ENCODE measurements at regions not wholly inside any gene's neighbourhood (a gene's known extent, or its start where the extent isn't known, plus 50 kb on each side); places are given as distances from the start of the nearest gene placed in this dataset.

DNA sequence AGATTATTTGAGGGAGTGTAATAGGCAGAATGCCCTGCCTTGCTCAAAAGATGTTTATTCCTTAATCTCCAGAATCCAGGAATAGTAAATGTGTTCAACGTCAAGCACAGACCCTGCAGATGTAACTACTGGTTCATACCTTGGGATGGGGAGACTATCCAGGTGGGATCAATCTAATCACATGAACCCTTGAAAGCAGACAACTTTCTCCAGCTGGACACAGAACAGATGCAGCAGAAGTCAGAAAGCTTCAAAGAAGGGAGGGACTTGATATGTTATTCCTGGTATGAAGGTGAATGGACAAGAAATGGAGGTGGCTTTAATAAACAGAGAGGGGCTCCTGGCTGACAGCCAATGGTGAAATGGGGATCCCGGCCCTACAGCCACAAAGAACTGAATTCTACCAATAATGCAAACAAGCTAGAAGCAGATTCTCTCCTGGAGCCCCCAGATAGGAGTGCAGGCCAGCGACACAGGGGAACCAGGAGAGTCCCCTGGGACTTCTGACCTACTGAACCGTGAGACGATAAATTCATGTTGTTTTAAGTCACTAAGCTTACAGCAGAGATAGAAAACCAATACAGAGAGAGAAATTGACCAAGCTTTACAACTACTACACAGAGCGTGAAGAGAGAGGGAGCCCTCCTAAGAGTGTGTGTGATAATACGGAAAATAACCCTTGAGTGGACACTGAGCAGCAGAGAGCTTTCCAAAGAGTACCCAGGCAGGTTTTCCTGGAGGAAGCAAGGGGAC, 133.5 kb upstream of the TMEM132C start:
- TF ChIP-seq, protein P1, sequence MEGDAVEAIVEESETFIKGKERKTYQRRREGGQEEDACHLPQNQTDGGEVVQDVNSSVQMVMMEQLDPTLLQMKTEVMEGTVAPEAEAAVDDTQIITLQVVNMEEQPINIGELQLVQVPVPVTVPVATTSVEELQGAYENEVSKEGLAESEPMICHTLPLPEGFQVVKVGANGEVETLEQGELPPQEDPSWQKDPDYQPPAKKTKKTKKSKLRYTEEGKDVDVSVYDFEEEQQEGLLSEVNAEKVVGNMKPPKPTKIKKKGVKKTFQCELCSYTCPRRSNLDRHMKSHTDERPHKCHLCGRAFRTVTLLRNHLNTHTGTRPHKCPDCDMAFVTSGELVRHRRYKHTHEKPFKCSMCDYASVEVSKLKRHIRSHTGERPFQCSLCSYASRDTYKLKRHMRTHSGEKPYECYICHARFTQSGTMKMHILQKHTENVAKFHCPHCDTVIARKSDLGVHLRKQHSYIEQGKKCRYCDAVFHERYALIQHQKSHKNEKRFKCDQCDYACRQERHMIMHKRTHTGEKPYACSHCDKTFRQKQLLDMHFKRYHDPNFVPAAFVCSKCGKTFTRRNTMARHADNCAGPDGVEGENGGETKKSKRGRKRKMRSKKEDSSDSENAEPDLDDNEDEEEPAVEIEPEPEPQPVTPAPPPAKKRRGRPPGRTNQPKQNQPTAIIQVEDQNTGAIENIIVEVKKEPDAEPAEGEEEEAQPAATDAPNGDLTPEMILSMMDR (conservative IDR thresholded peaks at IDR 0.05), result no peak
- no peak for TF ChIP-seq EZH2 (IDR thresholded peaks at IDR 0.05; ENCODE audit: low read depth)
- BruUV-seq (replicated peaks), result no TSS peak
- intact Hi-C loops (cut with micrococcal nuclease; ENCODE audit: unreplicated experiment), result no loop called here
- H3K27me3 ChIP-seq (ENCODE audit: insufficient read depth, low read depth), result 0 out of 2 replicates have a peak, but pooled peaks cover 11% of the 10 kb centered on the region
- POLR2A ChIA-PET (ENCODE audit: unreplicated experiment), result no interaction called here
- no peaks in the 10 kb centered on the region for H3K79me2 ChIP-seq (ENCODE audit: low read depth)
- no peak for DNase-seq
- no peak overlapping the region for H3K4me2 ChIP-seq
- no peak overlapping the region for H3K27ac ChIP-seq
- no peaks in the 10 kb centered on the region for H3K4me1 ChIP-seq (replicated peaks; ENCODE audit: insufficient read depth)
- no peaks in the 10 kb centered on the region for H3F3A ChIP-seq (ENCODE audit: insufficient read depth, low read depth)
- H4K20me1 ChIP-seq (ENCODE audit: insufficient read depth), result no peaks in the 10 kb centered on the region
- H3K9me3 ChIP-seq (ENCODE audit: insufficient read depth, low read depth), result no peaks in the 10 kb centered on the region
- no peak overlapping the region for H3K4me3 ChIP-seq
- CTCF ChIA-PET, result no interaction called here
- no peak overlapping the region for H2AFZ ChIP-seq
- no peaks in the 10 kb centered on the region for H3K36me3 ChIP-seq (ENCODE audit: low read depth)
- no peaks in the 10 kb centered on the region for H3K9me2 ChIP-seq (ENCODE audit: insufficient read depth)

DNA sequence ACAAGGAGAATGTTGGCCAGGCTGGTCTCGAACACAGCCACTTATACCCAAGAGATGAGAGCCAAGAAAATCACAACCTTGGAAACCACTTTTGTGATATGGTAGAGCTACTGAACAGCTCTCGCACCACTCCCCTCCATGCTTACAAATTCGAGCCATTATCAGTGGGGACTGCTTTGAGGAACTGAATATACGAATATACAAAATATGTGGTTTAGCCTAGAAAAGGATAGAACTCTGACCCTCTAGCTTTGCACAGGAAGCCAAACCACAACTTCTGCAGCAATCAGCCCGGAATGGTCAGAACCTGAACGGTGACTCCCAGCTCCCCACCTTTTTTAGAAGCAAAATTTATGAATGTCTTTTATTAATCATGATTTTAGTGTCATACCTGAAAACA, 129.8 kb upstream of the TMEM132C start:
- ChIA-PET POLR2A (ENCODE audit: unreplicated experiment) (no interaction called here), CTCF (no interaction called here)
- H3K36me3 ChIP-seq (ENCODE audit: low read depth), result no peaks in the 10 kb centered on the region
- no peak overlapping the region for H3K4me2 ChIP-seq
- H2AFZ ChIP-seq, result no peak overlapping the region
- no TSS peak for BruUV-seq (replicated peaks)
- H3K9me2 ChIP-seq (ENCODE audit: insufficient read depth), result no peaks in the 10 kb centered on the region
- intact Hi-C loops (cut with micrococcal nuclease; ENCODE audit: unreplicated experiment), result no loop called here
- H4K20me1 ChIP-seq (ENCODE audit: insufficient read depth), result no peaks in the 10 kb centered on the region
- no peak for DNase-seq
- TF ChIP-seq, protein P1 (conservative IDR thresholded peaks at IDR 0.05), result no peak
- no peak for TF ChIP-seq EZH2 (IDR thresholded peaks at IDR 0.05; ENCODE audit: low read depth)
- H3K27ac ChIP-seq, result no peak overlapping the region
- H3K4me3 ChIP-seq, result no peak overlapping the region
- no peaks in the 10 kb centered on the region for H3F3A ChIP-seq (ENCODE audit: insufficient read depth, low read depth)
- H3K4me1 ChIP-seq (replicated peaks; ENCODE audit: insufficient read depth), result no peaks in the 10 kb centered on the region
- H3K27me3 ChIP-seq (ENCODE audit: insufficient read depth, low read depth), result 0 out of 2 replicates have a peak, but pooled peaks cover 6% of the 10 kb centered on the region
- no peaks in the 10 kb centered on the region for H3K9me3 ChIP-seq (ENCODE audit: insufficient read depth, low read depth)
- H3K79me2 ChIP-seq (ENCODE audit: low read depth), result no peaks in the 10 kb centered on the region

DNA sequence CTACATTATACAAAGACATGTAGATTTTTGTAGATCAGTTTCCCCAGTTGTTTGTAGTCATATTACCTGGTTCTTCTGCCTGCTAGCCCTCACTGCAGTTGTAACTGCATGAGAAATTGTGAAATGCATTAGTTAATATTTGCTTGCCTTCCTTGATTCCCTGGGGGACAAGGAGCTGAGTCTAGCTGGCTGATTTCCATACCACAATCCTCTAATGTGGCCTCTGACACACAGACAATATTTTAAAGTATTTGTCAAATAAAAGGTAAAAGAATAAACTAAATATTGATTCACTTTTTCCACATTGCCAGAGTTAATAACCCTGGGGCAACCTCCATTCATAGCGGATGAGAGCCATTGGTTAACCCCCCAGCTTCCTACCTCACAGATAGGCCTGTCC, 128.8 kb upstream of the TMEM132C start:
- intact Hi-C loops (cut with micrococcal nuclease; ENCODE audit: unreplicated experiment), result no loop called here
- no peak for DNase-seq
- Histone ChIP-seq H3K27me3 (ENCODE audit: insufficient read depth, low read depth) (0 out of 2 replicates have a peak, but pooled peaks cover 6% of the 10 kb centered on the region), H3K27ac (no peak overlapping the region), H3K36me3 (ENCODE audit: low read depth) (no peaks in the 10 kb centered on the region), H4K20me1 (ENCODE audit: insufficient read depth) (no peaks in the 10 kb centered on the region), H3K4me3 (no peak overlapping the region), H3K4me2 (no peak overlapping the region), H3K4me1 (replicated peaks; ENCODE audit: insufficient read depth) (no peaks in the 10 kb centered on the region), H3K9me3 (ENCODE audit: insufficient read depth, low read depth) (no peaks in the 10 kb centered on the region), H3K79me2 (ENCODE audit: low read depth) (no peaks in the 10 kb centered on the region), H3K9me2 (ENCODE audit: insufficient read depth) (no peaks in the 10 kb centered on the region), H2AFZ (no peak overlapping the region), H3F3A (ENCODE audit: insufficient read depth, low read depth) (no peaks in the 10 kb centered on the region)
- no TSS peak for BruUV-seq (replicated peaks)
- no peak for TF ChIP-seq EZH2 (IDR thresholded peaks at IDR 0.05; ENCODE audit: low read depth)
- TF ChIP-seq, protein P1 (conservative IDR thresholded peaks at IDR 0.05), result no peak
- POLR2A ChIA-PET (ENCODE audit: unreplicated experiment), result no interaction called here
- CTCF ChIA-PET, result no interaction called here
